Stimulated activated CD4-positive, alpha-beta T cell treated with anti-CD3 and anti-CD28 coated beads, Interleukin-12 subunit alpha, Interleukin-12 subunit beta, amount 100 ng/mL, for 24 hours (primary cell): ENCODE measurements at regions not wholly inside any gene's neighbourhood (a gene's known extent, or its start where the extent isn't known, plus 50 kb on each side); places are given as distances from the start of the nearest gene placed in this dataset.
"Not testable (repeated sequence)": the region's sequence is repeated elsewhere in the genome, so short reads cannot be mapped to it uniquely, and the experiment has no call there.

ENCODE experiments used
- DNase-seq, 2 experiments: peaks; one replicate each; pipeline ENCODE4 v3.0.0-alpha.2; 2020; ENCODE audit warnings: low read depth in 2 of 2

DNA sequence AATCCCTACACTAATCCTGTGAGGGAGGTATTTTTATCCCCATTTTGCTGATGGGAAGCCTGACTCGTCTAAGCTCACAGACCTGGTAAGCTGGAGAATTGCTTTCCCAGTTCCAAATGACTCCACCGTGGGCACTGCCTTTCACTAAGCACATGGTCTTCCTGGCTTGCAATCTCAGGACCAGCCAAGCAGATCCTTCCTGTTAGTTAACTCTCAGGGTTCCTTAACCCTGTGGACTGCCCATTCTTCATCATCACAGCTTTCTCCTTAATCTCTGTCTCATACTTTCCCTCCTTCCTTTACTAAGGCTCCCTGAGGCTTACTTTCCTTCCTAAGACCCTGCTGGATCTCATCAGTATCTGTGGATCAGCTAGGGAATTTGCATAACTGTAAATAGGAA is 122.2 kb upstream of the ZEB2 start:
- no peak for DNase-seq

DNA sequence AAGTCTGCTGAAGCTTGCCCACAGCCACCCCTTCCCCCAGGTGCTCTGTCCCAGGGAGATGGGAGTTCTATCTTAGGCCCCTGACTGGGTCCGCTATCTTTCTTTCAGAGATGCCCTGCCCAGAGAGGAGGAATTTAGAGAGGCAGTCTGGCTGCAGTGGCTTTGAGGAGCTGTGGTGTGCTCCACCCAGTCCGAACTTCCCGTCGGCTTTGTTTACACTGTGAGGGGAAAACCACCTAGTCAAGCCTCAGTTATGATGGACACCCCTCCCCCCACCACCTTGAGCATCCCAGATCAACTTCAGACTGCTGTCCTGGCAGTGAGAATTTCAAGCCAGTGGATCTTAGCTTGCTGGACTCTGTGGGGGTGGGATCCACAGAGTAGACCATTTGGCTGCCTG is 118.3 kb upstream of the ZEB2 start:
- DNase-seq, result not testable (repeated sequence)

DNA sequence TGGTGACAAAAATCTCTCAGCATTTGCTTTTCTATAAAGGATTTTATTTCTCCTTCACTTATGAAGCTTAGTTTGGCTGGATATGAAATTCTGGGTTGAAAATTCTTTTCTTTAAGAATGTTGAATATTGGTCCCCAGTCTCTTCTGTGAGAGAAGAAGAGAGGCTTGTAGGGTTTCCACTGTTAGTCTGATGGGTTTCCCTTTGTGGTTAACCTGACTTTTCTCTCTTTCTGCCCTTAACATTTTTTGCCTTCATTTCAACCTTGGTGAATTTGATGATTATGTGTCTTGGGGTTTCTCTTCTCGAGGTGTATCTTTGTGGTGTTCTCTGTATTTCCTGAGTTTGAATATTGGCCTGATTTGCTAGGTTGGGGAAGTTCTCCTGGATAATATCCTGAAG is 116.9 kb upstream of the ZEB2 start:
- not testable (repeated sequence) for DNase-seq

DNA sequence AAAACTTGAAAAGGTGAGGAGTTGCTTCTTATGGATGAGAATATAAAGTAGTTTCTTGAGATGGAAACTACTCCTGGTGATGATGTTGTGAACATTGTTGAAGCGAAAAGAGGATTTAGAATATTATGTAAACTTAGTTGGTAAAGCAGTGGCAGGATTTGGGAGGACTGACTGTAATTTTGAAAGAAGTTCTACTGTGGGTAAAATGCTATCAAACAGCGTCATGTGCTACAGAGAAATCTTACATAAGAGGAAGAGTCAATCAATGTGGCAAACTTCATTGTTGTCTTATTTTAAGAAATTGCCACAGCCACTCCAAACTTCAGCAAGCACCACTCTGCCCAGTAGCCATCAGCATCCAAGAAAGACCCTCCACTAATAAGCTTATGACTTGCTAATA is 112.9 kb upstream of the ZEB2 start:
- DNase-seq, result no peak

DNA sequence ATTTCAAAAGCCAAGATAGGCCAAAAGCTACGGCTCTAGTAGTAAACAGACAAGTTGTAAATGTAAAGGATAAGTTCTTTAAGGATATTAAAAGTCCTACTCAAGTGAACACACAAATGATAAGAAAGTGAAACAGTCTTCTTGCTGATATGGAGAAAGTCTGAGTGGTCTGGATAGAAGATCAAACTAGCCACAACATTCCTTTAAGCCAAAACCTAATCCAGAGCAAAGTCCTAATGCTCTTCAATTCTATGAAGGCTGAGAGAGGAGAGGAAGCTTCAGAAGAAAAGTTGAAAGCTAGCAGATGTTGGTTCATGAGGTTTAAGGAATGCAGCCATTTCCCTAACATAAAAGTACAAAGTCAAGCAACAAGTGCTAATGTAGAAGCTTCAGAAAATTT is 111.7 kb upstream of the ZEB2 start:
- DNase-seq, result no peak

DNA sequence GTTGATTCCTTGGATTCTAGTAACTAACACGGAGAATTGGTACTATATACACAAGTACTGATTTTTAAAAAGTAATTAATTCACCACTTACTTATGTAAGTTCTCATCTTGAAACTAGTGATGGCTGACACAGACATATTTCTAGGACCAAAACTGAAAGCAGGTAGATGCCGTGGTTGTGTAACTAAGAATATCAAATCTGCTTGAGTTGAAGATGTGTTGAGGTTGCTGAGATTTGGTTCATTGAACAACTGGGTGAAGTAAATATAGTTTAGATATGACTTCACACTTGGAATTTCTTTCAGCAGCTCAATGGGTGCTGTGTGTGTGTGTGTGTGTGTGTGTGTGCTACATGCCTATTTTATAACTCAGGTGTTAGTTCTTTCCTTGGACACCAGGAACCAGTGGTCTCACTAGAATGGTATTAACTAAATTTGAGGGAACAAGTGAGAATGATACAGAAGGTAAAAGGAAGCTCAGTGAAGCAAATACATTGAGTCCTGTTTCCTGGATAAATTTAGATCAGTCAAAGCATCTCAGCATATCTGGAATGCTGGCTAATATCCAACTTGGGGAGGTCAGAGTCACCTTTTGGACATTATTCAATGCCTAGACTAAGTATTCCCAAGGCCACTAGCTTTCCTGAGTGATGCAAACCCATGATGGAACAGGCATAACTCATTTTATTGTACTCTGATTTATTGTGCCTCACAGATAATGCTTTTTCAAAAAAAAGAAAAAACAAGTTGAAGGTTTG is 110.7 kb upstream of the ZEB2 start:
- DNase-seq, result no peak

DNA sequence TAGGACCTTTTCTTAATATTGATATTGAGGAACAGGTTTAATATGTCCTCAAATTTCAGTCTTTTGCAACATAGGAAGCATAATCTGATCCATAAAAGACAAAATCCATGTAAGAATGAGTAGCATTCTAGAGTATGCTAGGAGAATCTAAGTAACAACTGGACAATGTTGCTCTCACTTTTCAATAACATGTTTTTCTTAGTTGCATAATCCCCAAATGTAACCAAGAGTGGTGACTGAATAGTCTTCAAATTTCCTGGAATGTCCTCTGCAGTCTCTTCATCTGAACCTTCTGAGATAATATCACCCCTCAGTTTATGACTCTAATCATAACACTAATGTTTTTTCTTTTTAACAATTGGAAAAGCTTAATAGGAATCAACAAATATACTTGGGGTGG is 110.0 kb upstream of the ZEB2 start:
- DNase-seq, result no peak

DNA sequence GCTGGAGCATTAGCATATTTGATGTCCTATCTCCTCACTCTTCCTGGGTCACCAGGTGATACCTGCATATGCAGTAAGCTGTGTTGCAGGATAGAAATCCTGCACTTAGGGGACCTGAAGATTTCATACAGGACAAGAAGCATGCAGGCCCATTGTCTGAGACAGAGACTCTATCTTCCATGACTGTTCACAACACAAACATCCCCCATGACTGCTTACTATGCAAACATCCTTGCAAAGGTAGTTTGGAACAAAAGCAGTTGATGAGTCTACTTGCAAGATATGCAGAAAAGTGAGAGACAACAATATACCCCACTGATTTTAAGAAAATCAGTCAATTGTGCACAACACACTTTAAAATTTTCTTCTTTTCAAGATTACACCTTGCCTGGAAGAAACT is 108.6 kb upstream of the ZEB2 start:
- DNase-seq, result no peak

DNA sequence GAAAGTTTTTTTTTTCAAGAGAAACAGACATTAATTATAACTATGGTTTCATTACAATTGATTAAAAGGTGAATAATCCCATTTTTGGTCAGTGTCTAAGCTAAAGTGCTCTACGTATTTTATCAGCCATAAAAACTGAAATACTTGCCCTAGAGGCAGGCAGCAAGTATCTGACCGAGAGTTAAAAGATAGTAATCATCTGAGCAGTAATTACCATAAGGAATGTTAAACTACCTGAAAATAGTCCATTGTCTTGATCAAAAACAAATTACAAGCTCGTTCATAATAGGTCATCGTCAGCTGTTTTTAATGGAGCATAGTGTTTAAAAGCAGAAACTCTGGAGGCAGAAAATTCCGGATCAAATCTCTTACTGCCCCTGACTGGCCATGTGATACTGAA is 105.7 kb upstream of the ZEB2 start:
- no peak for DNase-seq

DNA sequence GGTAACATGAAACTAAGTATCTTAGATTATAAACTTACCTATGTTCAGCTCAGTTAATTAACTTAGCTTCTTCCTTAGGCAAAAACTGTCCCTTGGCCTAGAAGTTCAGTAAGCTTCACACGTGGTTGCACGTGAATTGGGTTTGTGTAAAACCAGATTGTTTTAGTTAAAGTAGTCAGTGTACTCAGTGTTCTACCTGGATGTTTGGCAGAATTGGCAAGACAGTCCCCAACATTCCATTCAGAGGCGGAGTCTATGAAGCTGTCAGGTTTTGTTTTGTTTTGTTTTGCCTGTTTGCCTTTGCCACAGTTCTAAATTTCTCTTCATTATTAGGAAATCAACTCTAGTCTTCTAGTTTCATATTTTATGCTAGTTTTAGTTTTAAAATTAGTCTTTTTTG is 105.3 kb upstream of the ZEB2 start:
- no peak for DNase-seq

DNA sequence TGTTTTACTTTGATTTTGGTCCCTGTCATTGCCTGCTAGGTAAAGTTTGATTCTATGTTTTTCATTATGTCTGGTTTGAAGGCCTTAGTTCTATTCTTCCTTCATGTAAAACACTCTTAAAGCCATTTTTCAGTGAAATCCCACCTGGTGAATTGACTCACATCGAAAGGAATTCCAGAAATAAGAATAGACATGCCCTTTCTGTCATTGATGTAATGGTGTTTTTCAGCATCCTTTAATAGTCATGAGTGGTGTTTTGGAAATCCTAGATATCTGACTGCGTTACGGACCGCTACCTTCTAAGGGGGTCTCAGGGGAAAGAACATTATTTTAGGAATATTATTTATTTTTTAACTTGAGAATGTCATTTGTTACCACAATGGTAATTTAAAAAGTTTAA is 104.5 kb upstream of the ZEB2 start:
- no peak for DNase-seq

DNA sequence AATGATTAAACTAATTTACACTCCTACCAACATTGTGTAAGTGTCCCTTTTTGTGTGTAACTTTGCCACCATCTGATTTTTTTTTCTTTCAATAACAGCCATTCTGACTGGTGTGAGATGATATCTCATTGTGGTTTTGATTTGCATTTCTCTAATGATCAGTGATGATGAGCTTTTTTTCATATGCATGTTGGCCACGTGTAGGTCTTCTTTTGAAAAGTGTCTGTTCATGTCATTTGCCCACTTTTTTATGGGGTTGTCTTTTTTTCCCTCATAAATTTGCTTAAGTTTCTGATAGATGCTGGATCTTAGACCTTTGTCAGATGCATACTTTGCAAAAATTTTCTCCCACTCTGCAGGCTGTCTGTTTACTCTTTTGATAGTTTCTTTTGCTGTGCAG is 102.5 kb upstream of the ZEB2 start:
- not testable (repeated sequence) for DNase-seq

DNA sequence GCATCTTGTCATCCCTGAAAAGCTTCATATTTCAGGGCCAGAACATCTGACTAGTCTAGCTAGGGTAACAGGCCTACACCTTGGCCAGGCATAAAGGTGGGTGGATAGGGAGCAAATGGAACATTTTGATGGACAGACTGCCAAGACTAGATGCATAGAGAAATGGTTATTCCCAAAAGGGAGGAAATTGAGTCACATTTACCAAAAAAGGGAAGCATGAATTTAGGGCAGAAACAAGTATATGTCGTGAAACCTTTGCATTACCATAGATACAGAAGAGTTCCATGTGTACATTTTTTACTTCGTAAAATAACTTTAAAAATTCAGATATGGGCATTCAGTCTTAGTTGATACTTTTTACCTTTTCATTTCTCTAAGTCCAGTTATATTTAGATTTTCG is 101.3 kb upstream of the ZEB2 start:
- DNase-seq, result no peak

DNA sequence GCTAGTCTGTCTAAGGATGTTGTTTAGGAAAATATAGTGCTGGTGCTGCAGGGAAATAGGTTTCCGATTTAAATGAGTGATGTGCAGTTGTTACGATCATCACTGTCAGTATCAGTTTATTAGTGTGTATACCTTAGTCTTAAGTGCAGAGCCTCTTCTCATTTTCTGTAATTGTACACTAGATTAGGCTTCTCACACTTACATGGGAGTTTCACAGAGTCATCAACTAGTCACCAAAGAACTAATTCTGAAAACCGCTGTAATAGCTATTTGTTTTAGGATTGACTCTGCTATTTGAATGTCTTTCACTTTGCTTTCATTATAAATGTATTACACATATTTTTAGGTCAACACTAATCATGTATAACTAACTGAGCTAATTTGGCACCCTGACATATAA is 99.8 kb upstream of the ZEB2 start:
- DNase-seq, result no peak

DNA sequence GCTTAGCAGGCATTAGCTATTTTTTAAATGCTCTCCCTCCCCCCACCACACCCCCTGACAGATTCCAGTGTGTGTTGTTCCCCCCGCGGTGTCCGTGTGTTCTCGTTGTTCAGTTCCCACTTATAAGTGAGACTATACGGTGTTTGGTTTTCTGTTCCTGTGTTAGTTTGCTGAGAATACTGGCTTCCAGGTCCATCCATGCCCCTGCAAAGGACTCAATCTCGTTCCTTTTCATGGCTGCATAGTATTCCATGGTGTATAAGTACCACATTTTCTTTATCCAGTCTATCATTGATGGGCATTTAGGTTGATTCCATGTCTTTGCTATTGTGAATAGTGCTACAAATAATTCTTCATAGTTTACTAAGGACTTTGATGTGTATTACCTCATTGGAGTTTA is 97.3 kb upstream of the ZEB2 start:
- DNase-seq, result not testable (repeated sequence)

DNA sequence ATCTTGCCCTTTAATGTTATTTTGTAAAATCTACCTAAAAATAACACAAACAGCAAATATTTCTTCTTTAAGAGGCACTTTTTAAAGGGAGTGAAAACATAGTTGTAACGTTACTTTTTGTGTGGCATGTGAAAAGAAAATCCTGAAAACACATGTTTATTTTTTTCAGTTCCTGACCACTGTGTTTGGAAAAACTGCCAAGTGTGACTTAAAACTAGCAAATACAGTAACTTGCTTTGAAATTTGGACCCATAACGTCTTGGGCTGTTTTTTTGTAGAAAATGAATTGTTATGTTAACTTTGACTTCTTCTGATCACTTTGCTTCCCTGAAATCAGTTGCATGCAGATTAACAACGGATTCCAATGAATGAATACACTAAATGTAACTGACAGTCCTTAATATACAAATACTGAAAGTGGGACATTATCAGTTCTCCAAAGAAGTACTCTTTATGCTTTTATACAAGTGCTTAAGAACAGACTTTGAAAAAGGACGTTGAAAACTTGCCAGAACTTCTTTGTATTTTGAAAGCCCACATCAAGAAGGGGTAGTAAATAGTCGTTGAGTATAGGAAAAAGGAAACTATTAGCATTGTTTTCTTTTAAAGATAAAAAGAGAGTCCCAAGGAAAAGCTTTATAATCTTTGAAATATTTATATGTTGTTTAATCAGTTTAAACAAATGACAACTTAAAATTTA is 96.1 kb upstream of the ZEB2 start:
- DNase-seq, result no peak

DNA sequence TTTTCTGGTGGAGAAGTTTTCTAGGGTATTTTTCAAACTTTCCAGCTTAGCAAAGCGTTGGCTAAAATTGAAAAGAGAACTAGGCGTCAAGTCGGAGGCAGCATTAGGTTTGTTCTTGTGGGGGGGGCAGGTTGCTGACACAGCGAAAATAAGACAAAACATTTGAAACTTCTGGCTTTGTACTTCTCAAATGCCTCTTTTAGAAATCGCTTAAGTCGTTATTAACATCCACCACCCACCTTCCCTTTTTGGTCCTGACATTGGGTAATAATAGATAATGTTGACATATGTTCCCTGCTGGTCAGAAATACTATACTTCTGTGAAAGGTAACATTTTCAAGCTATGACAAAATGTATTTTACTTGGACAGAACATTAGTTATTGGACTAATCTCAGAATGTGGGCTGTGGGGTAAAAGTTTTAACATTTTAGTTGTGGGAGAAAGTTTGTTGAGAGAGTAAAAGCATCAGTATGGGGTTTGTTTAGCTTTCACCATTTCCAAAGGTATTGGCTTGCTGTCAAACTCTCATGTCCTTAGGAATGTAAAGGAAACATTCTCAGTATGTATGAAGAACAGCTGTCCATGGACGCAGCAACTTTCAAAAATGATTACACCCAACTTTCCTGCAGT is 88.1 kb upstream of the ZEB2 start:
- no peak for DNase-seq

DNA sequence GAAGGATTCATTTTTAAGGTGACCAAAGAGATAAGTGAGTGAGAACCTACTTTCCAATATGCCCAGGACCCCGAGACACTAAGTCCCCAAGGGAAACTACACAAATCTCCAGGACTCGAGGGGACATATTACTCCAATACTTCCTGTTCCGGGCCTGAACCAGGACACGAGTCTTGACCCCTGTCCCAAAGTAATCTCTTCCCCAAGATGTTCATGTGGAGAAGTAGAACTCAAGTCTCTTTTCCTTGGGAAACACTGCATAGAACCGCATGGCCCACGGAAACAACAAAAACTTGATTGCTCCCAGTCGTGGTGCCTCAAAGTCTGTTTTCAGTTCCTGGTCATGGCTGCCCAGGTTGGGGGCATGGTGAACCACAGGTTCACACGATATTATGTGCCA is 87.2 kb upstream of the ZEB2 start:
- no peak for DNase-seq

DNA sequence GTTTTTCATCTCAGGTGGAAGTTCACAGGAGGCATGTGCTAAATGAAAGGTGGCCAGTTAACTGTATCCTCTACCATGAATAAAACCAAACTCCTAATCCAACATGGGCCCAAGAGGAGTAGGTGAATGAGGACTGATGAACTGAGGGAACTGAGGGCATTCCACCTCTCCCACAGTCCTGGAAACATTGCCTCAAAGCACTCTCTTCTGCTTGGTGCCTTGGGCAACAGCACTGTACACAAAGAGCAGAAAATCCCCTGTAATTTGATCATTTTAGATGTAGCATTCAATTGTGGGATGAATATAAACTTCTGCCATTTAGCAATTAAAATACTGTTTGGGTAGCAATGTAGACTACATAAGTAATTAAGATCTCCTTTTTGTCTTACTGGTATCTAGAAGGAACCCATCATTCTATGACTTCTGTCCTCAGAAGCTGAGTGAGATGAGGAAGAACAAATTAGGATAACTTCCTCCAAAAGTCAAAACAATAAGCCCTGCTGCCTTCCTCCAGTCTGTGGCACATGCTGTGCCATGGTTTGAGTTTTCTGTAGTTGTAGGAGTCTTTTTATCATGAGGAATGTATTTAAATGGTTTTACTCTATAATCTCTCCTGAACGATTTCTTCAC is 86.7 kb upstream of the ZEB2 start:
- DNase-seq, result no peak

DNA sequence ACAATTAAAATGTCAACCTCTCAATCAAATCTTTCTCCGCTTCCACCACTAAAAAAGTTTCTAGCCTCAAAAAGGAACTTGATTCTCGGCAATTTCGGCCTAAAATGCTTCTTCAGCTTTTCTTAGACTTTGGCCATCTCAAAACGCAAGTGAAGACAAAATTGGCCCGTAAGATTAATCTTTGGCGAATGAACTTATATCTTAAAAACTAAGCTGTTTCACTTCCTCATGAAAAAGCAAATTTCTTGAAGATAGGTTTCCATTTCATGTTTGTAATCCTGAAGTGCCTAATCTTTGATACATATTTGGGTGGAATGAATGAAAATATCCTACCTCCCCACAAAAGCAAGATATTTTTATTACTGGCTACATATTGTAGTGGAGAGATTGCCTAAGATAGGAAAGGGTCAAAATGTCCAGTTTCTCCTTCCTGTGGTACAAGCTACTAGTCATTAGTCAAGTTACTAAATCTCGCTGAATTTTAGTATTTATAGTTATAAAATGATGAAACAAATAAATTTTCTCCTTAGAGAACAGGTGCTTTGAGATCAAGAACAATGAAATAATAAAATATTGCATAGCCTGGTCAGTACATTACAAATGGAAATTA is 85.4 kb upstream of the ZEB2 start:
- DNase-seq, result no peak

DNA sequence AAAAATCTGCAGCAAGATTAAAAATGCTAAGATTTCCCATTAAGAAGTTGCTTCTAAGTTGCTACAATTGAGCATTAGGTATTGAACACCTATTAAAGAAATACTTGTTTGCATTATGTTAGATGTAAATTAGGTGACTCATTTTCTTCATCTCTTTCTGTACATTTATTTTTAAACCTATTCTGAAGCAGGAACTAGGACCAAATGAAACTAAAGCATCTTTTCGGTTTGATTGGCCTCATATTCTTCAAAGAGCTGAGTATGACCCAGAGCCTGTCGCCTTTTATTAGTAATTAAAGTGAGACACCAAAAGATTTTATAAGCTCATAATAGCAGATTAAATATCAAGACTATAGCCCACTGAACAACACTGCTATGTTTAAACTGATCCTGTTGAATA is 83.4 kb upstream of the ZEB2 start:
- DNase-seq, result no peak

DNA sequence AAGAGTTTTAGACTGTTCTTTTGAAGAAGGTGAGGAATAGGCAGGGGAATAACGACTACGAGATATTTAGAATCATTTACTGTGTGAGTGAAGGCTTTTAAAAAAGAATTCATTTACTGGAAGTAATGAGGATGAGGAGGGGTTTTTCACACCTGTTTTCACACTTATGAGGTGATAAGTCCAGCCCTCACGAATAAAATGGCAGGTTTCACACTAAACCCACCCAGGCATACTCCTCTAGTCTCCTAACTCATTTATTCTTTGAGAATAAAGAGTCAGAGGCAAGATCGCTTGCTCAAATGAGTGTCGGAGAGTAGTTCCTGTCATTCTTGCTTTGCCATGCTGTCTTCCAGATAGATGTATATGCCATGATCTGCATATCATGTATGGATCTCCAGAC is 79.0 kb upstream of the ZEB2 start:
- no peak for DNase-seq
